ENCODE measurements at regions not wholly inside any gene's neighbourhood (a gene's known extent, or its start where the extent isn't known, plus 50 kb on each side); places are given as distances from the start of the nearest gene placed in this dataset.
"Not testable (repeated sequence)": the region's sequence is repeated elsewhere in the genome, so short reads cannot be mapped to it uniquely, and the experiment has no call there.

- DNase-seq = no peak
Observed at GRCh38 chr4:66506985-66507384, 836.7 kb upstream of the EPHA5 start.

DNA sequence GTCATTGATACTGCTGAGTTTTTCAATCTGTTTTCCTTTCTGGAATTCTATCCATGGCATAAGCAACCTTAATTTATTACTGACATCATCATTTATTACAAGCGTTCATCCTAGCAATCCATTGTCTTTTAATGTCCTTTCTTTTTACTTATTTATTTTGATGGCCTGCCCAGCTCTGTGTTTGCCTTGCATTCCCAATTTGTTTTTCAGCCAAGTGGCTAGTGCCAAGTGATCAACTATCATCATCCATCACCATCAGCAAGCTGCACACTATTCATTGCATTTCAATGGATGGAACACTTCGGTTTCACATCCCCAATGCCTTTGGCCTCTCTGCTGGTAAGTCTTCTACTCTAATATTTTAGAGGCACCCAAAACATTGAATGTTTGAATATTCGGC is 831.7 kb upstream of the EPHA5 start:
- no peak for DNase-seq

DNA sequence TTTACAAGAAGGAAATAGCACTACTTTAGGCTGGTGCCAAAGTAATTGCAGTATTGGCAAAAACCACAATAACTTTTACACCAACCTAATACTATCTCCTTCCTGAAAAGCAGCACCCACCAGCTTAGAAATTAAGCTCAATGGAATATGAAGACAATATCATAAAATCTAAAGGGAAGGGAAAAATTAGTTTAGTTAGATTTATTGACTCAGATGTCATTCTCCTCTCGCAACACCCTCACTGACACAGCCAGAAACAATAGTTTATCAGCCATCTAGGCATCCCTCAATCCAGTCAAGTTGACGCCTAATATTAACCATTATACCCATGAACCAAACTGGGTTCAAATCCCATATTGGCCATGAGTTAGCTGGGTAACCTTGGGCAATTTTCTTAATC is 820.4 kb upstream of the EPHA5 start:
- DNase-seq = no peak

DNA sequence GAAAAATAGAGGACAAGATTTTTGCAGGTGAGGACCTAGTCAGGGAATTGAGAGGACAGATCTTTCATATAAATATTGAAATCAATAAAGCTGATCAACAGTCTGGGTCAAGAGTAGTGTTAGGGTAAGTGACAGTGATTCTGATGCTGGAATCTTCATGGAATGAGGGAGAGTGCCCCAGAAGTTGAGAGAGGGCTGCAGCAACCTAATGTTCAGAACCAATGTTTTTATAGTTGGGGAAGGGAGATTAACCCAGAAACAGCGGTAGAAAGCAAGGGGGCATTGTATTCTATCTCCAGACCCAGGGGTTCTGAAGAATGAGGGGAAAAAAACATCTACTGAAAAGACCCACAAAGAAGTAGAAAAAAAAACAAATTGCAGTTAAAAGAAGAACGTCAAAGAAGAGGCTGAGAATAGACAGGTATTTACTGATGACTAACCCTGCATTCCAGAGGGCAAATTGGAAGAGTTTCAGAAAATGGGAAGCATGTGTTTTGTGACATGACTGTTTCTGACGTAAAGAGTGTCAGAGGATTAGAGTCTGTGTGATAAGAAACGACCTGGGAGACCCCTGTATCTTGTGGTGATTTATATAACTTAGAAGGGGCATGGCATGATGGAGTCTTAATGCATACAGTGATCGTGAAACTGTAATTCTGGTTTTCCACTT is 819.6 kb upstream of the EPHA5 start:
- DNase-seq = no peak

- no peak for DNase-seq
Observed at GRCh38 chr4:66489370-66489769, 819.1 kb upstream of the EPHA5 start.

DNA sequence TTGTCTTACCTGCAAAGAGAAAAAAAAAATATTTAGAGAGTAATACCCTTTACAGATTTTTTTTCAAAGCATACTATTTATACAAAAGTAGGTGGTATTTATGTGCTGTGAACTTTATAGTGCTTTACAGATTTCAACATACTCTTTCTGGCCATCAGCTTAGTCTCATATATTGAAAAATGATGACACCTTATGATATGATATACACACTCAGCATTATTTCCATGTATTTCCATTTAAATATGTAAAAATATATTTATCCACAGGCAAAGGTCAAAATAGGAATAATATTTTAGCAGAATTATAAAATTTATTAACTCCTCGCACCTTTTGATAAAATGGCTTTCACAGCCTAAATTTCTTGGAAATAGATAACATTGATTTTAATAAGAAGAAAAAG is 815.8 kb upstream of the EPHA5 start:
- DNase-seq = no peak

- DNase-seq = no peak
Observed at GRCh38 chr4:66482186-66482585, 811.9 kb upstream of the EPHA5 start.

GRCh38 chr4:66475596-66475995 is 805.3 kb upstream of the EPHA5 start:
- no peak for DNase-seq

DNA sequence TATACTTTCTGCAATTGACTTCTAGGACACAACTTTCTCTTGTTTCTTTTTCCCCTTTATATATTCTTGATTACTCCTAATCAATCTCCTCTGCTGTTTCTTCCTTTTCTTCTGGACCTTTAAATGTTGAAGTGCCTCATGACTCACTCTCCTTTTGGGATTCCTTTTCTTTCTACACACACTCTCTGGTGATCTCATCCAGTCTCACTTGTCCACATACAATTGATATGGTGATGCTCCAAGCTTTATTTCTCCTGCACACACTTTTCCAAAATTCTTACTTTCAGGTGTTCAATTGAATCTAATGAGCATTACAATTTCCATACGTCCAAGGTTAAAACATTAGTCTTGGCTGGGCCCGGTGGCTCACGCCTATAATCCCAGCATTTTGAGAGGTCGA is 794.8 kb upstream of the EPHA5 start:
- DNase-seq = no peak

GRCh38 chr4:66462890-66463289 is 792.6 kb upstream of the EPHA5 start:
- not testable (repeated sequence) for DNase-seq

DNA sequence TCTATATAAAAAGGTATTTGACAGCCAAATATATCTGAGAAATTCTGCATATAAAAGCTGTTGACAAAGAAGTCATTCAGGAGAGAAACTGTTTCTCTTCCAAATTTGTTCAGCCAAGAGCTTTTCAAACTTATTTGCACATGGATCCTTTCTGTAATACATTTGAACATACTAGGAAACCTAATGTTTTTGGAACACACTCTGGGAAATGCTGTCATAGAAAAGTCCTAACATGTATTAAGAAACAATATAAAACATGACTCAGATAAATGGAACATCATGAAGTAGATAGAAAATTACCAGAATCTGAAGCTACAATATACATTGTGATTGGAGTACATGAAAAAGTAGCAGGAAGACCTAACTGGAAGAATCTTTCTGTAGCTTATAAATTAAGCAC is 781.5 kb upstream of the EPHA5 start:
- DNase-seq = no peak

- no peak for DNase-seq
Observed at GRCh38 chr4:66443008-66443407, 772.7 kb upstream of the EPHA5 start.

- DNase-seq = no peak
Observed at GRCh38 chr4:66439508-66439907, 769.2 kb upstream of the EPHA5 start.

GRCh38 chr4:66433706-66434105 is 763.4 kb upstream of the EPHA5 start:
- no peak for DNase-seq

DNA sequence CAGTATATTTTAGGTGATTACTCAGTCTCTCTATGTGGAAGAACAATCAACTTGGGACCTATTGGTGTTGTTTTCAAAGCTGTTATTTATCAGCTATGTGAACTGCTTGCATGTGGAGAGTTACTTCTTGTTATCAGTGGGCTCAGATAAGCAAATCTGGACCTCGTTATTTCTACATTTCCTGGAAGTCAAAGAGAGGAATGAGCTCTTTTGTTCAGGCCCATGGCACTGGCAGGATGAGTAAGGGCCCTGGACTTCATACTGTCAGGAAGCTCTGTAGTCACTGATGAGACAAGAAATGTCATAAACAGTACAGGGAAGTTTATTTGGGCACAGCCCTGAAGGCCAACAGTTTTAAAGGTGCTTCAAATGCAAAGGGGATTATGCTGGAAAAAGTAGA is 760.6 kb upstream of the EPHA5 start:
- DNase-seq = no peak

- no peak for DNase-seq
Observed at GRCh38 chr4:66429276-66429675, 759.0 kb upstream of the EPHA5 start.

GRCh38 chr4:66416425-66416824 is 746.1 kb upstream of the EPHA5 start:
- no peak for DNase-seq

DNA sequence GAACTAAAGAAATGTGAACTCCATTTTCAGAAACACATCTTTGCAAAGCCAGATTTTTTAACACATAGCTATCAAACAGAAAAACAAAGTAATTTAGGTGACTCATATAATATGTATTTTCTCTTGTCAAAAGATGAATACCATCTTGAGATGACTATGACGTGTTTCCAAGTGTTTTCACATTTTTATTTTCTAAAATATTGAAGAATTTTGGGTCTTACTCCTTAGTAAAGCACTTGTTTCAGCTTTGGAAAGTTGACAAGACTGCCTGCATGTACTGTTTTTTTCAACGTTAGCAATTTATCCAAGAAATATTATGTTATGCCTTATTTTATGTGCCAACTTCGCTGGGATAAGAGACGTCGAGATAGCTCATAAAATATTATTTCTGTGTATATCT is 733.9 kb upstream of the EPHA5 start:
- no peak for DNase-seq

DNA sequence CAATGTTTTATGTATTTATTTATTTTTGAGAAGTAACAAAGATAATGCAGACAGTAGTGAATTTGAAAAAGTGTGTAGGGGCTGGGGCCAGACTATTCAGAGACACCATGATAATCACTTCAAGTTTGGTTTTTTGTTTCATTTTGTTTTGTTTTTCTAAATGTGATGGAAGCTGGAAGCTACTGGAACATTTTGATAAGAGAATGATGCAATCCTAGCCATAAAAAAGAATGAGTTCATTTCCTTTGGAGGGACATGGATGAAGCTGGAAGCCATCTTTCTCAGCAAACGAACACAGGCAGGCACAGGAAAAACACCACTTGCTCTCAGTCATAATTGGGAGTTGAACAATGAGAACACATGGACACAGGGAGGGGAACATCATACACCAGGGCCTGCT is 706.6 kb upstream of the EPHA5 start:
- DNase-seq = no peak

DNA sequence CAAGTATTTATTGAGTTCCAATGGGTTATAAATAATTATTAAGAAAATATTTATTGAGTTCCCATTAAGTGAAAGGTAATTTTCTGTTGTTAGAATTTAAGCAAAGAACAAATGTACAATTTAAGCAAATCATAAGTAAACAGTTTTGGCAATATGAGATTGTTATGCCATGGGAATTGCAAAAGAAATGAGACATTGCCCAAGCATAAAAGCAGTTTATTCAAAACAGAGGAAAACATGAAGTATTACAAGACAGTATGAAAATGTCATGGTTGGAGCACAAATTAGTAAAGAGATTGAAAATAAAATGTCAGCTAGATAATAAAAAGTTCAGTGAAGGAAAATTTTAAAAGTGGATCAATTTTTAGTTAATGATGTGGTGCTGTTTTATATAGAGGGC is 706.1 kb upstream of the EPHA5 start:
- DNase-seq = no peak

DNA sequence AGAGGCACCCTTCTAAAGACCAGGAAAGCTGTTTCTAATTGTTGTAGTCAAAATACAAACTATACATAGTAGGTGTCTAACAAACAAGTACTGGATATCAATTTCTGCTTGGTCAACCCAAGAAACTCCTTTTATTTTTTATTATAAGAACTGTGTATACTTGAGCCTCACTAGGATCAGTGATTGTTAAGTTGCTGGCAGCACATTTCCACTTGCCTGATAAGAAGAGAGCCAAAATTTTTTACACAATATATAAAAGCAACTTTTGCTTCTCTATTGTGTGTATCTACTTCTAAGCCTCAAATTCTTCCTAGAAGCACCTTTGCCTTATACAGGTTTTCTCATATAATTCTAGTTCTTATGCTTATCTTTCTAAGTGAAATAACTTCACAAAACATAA is 703.0 kb upstream of the EPHA5 start:
- DNase-seq = no peak

GRCh38 chr4:66372706-66373105 is 702.4 kb upstream of the EPHA5 start:
- no peak for DNase-seq

- DNase-seq = no peak
Observed at GRCh38 chr4:66367043-66367660, 696.9 kb upstream of the EPHA5 start.

DNA sequence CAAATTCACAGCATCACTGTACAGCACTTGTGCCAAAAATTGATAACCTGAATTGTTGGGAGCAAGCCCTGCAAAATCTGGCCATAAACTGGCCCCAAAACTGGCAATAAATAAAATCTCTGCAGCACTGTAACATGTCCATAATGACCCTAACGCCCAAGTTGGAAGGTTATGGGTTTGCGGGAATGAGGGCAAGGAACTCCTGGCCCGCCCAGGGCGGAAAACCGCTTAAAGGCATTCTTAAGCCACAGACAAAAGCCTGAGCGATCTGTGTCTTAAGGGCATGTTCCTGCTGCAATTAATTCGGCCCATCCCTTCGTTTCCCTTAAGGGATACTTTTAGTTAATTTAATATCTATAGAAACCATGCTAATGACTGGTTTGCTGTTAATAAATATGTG is 690.1 kb upstream of the EPHA5 start:
- not testable (repeated sequence) for DNase-seq

DNA sequence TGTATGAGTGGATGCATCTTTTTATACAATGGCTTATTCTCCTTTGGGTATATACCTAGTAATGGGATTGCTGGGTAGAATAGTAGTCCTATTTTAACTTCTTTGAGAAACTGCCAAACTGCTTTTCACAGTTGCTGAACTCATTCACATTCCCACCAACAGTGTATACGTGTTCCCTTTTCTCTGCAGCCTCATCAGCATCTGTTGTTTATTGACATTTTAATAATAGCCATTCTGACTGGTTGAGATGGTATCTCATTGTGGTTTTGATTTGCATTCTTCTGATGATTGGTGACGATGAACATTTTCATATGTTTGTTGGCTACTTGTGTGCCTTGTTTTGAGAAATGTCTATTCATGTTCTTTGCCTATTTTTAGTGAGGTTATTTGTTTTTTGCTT is 687.0 kb upstream of the EPHA5 start:
- DNase-seq = no peak

All from NCI-H2029 (cell line).